ENCODE measurements at regions not wholly inside any gene's neighbourhood (a gene's known extent, or its start where the extent isn't known, plus 50 kb on each side); places are given as distances from the start of the nearest gene placed in this dataset.

GRCh38 chr5:167790462-167791260, 500.8 kb upstream of the WWC1 start:
- Mint-ChIP-seq H3K27me3 (no peaks in the 10 kb centered on the region), H3K36me3 (no peaks in the 10 kb centered on the region), H3K27ac (no peak overlapping the region), H3K9me3 (peaks cover 0 to 12% (median 0%) of the 10 kb centered on the region in 7 donors), H3K4me1 (no peaks in the 10 kb centered on the region), H3K4me3 (no peak overlapping the region)
- DNase-seq (no peak), ATAC-seq (ENCODE audit: low read depth in 2 of 2) (no peak)
- Histone ChIP-seq H3K9me3 (ENCODE audit: control insufficient read depth in 2 of 2, low read length in 2 of 2) (no peaks in the 10 kb centered on the region), H3K27ac (ENCODE audit: insufficient read depth, low read length, poor library complexity, severe bottlenecking) (no peak overlapping the region), H3K4me3 (ENCODE audit: low read depth, low read length) (no peak overlapping the region), H3K36me3 (ENCODE audit: control insufficient read depth, insufficient read depth, low read length) (no peaks in the 10 kb centered on the region), H3K4me1 (ENCODE audit: control insufficient read depth, insufficient read depth, low read length, poor library complexity, severe bottlenecking) (no peaks in the 10 kb centered on the region), H3K27me3 (ENCODE audit: control insufficient read depth, insufficient read depth, low read length) (no peaks in the 10 kb centered on the region)

GRCh38 chr5:167792514-167792913, 498.9 kb upstream of the WWC1 start:
- H3K4me1 ChIP-seq (ENCODE audit: control insufficient read depth, insufficient read depth, low read length, poor library complexity, severe bottlenecking), result no peaks in the 10 kb centered on the region
- H3K4me3 Mint-ChIP-seq, result no peak overlapping the region
- H3K9me3 ChIP-seq (ENCODE audit: control insufficient read depth in 2 of 2, low read length in 2 of 2), result no peaks in the 10 kb centered on the region
- ATAC-seq (ENCODE audit: low read depth in 2 of 2), result no peak
- H3K27me3 ChIP-seq (ENCODE audit: control insufficient read depth, insufficient read depth, low read length), result no peaks in the 10 kb centered on the region
- no peak for DNase-seq
- no peak overlapping the region for H3K4me3 ChIP-seq (ENCODE audit: low read depth, low read length)
- peaks cover 0 to 7% (median 0%) of the 10 kb centered on the region in 7 donors for H3K9me3 Mint-ChIP-seq
- H3K27ac Mint-ChIP-seq, result no peak overlapping the region
- no peaks in the 10 kb centered on the region for H3K27me3 Mint-ChIP-seq
- H3K36me3 Mint-ChIP-seq, result no peaks in the 10 kb centered on the region
- no peak overlapping the region for H3K27ac ChIP-seq (ENCODE audit: insufficient read depth, low read length, poor library complexity, severe bottlenecking)
- no peaks in the 10 kb centered on the region for H3K4me1 Mint-ChIP-seq
- H3K36me3 ChIP-seq (ENCODE audit: control insufficient read depth, insufficient read depth, low read length), result no peaks in the 10 kb centered on the region

- Histone ChIP-seq H3K27me3 (ENCODE audit: control insufficient read depth, insufficient read depth, low read length) (no peaks in the 10 kb centered on the region), H3K4me3 (ENCODE audit: low read depth, low read length) (no peak overlapping the region), H3K36me3 (ENCODE audit: control insufficient read depth, insufficient read depth, low read length) (no peaks in the 10 kb centered on the region), H3K9me3 (ENCODE audit: control insufficient read depth in 2 of 2, low read length in 2 of 2) (no peaks in the 10 kb centered on the region), H3K27ac (ENCODE audit: insufficient read depth, low read length, poor library complexity, severe bottlenecking) (no peak overlapping the region), H3K4me1 (ENCODE audit: control insufficient read depth, insufficient read depth, low read length, poor library complexity, severe bottlenecking) (no peaks in the 10 kb centered on the region)
- Mint-ChIP-seq H3K27me3 (no peaks in the 10 kb centered on the region), H3K4me3 (no peak overlapping the region), H3K9me3 (peaks cover 0 to 5% (median 0%) of the 10 kb centered on the region in 7 donors), H3K36me3 (no peaks in the 10 kb centered on the region), H3K27ac (no peak overlapping the region), H3K4me1 (no peaks in the 10 kb centered on the region)
- DNase-seq (no peak), ATAC-seq (ENCODE audit: low read depth in 2 of 2) (no peak)
Observed at GRCh38 chr5:167793700-167794099, 497.7 kb upstream of the WWC1 start.

GRCh38 chr5:167794121-167794520, 497.3 kb upstream of the WWC1 start:
- Histone ChIP-seq H3K9me3 (ENCODE audit: control insufficient read depth in 2 of 2, low read length in 2 of 2) (no peaks in the 10 kb centered on the region), H3K27me3 (ENCODE audit: control insufficient read depth, insufficient read depth, low read length) (no peaks in the 10 kb centered on the region), H3K27ac (ENCODE audit: insufficient read depth, low read length, poor library complexity, severe bottlenecking) (no peak overlapping the region), H3K4me1 (ENCODE audit: control insufficient read depth, insufficient read depth, low read length, poor library complexity, severe bottlenecking) (no peaks in the 10 kb centered on the region), H3K36me3 (ENCODE audit: control insufficient read depth, insufficient read depth, low read length) (no peaks in the 10 kb centered on the region), H3K4me3 (ENCODE audit: low read depth, low read length) (no peak overlapping the region)
- Mint-ChIP-seq H3K36me3 (no peaks in the 10 kb centered on the region), H3K27ac (no peak overlapping the region), H3K9me3 (peaks cover 0 to 5% (median 0%) of the 10 kb centered on the region in 7 donors), H3K27me3 (no peaks in the 10 kb centered on the region), H3K4me3 (no peak overlapping the region), H3K4me1 (no peaks in the 10 kb centered on the region)
- DNase-seq (no peak), ATAC-seq (ENCODE audit: low read depth in 2 of 2) (no peak)

GRCh38 chr5:167796672-167797071, 494.8 kb upstream of the WWC1 start:
- Mint-ChIP-seq H3K9me3 (peaks cover 0 to 4% (median 0%) of the 10 kb centered on the region in 7 donors), H3K27ac (no peak overlapping the region), H3K27me3 (no peaks in the 10 kb centered on the region), H3K4me1 (no peaks in the 10 kb centered on the region), H3K36me3 (no peaks in the 10 kb centered on the region), H3K4me3 (no peak overlapping the region)
- Histone ChIP-seq H3K9me3 (ENCODE audit: control insufficient read depth in 2 of 2, low read length in 2 of 2) (no peaks in the 10 kb centered on the region), H3K4me1 (ENCODE audit: control insufficient read depth, insufficient read depth, low read length, poor library complexity, severe bottlenecking) (no peaks in the 10 kb centered on the region), H3K27me3 (ENCODE audit: control insufficient read depth, insufficient read depth, low read length) (no peaks in the 10 kb centered on the region), H3K4me3 (ENCODE audit: low read depth, low read length) (no peak overlapping the region), H3K36me3 (ENCODE audit: control insufficient read depth, insufficient read depth, low read length) (no peaks in the 10 kb centered on the region), H3K27ac (ENCODE audit: insufficient read depth, low read length, poor library complexity, severe bottlenecking) (no peak overlapping the region)
- DNase-seq, result no peak
- no peak for ATAC-seq (ENCODE audit: low read depth in 2 of 2)

- DNase-seq (no peak), ATAC-seq (ENCODE audit: low read depth in 2 of 2) (no peak)
- H3K27me3 ChIP-seq (ENCODE audit: control insufficient read depth, insufficient read depth, low read length), result no peaks in the 10 kb centered on the region
- H3K27ac ChIP-seq (ENCODE audit: insufficient read depth, low read length, poor library complexity, severe bottlenecking), result no peak overlapping the region
- no peaks in the 10 kb centered on the region for H3K36me3 ChIP-seq (ENCODE audit: control insufficient read depth, insufficient read depth, low read length)
- no peaks in the 10 kb centered on the region for H3K9me3 ChIP-seq (ENCODE audit: control insufficient read depth in 2 of 2, low read length in 2 of 2)
- peaks cover 0 to 3% (median 0%) of the 10 kb centered on the region in 7 donors for H3K9me3 Mint-ChIP-seq
- no peak overlapping the region for H3K4me3 ChIP-seq (ENCODE audit: low read depth, low read length)
- H3K27ac Mint-ChIP-seq, result no peak overlapping the region
- no peaks in the 10 kb centered on the region for H3K4me1 Mint-ChIP-seq
- no peaks in the 10 kb centered on the region for H3K36me3 Mint-ChIP-seq
- H3K4me1 ChIP-seq (ENCODE audit: control insufficient read depth, insufficient read depth, low read length, poor library complexity, severe bottlenecking), result no peaks in the 10 kb centered on the region
- H3K4me3 Mint-ChIP-seq, result no peak overlapping the region
- no peaks in the 10 kb centered on the region for H3K27me3 Mint-ChIP-seq
Observed at GRCh38 chr5:167797933-167798332, 493.5 kb upstream of the WWC1 start.

GRCh38 chr5:167798448-167798847, 493.0 kb upstream of the WWC1 start:
- Mint-ChIP-seq H3K9me3 (peaks cover 0 to 4% (median 0%) of the 10 kb centered on the region in 7 donors), H3K4me3 (no peak overlapping the region), H3K27me3 (no peaks in the 10 kb centered on the region), H3K36me3 (no peaks in the 10 kb centered on the region), H3K27ac (peak overlapping the region in 1 of 3 donors; percentile 7), H3K4me1 (no peaks in the 10 kb centered on the region)
- H3K9me3 ChIP-seq (ENCODE audit: control insufficient read depth in 2 of 2, low read length in 2 of 2), result no peaks in the 10 kb centered on the region
- DNase-seq, result no peak
- H3K27me3 ChIP-seq (ENCODE audit: control insufficient read depth, insufficient read depth, low read length), result no peaks in the 10 kb centered on the region
- ATAC-seq (ENCODE audit: low read depth in 2 of 2), result no peak
- H3K4me1 ChIP-seq (ENCODE audit: control insufficient read depth, insufficient read depth, low read length, poor library complexity, severe bottlenecking), result no peaks in the 10 kb centered on the region
- H3K4me3 ChIP-seq (ENCODE audit: low read depth, low read length), result no peak overlapping the region
- H3K36me3 ChIP-seq (ENCODE audit: control insufficient read depth, insufficient read depth, low read length), result no peaks in the 10 kb centered on the region
- H3K27ac ChIP-seq (ENCODE audit: insufficient read depth, low read length, poor library complexity, severe bottlenecking), result no peak overlapping the region

GRCh38 chr5:167800427-167800826, 491.0 kb upstream of the WWC1 start:
- no peaks in the 10 kb centered on the region for H3K9me3 ChIP-seq (ENCODE audit: control insufficient read depth in 2 of 2, low read length in 2 of 2)
- no peaks in the 10 kb centered on the region for H3K27me3 ChIP-seq (ENCODE audit: control insufficient read depth, insufficient read depth, low read length)
- Mint-ChIP-seq H3K27ac (no peak overlapping the region), H3K9me3 (peaks cover 0 to 4% (median 0%) of the 10 kb centered on the region in 7 donors), H3K4me3 (no peak overlapping the region), H3K36me3 (no peaks in the 10 kb centered on the region), H3K27me3 (no peaks in the 10 kb centered on the region), H3K4me1 (no peaks in the 10 kb centered on the region)
- ATAC-seq (ENCODE audit: low read depth in 2 of 2), result no peak
- H3K27ac ChIP-seq (ENCODE audit: insufficient read depth, low read length, poor library complexity, severe bottlenecking), result no peak overlapping the region
- H3K36me3 ChIP-seq (ENCODE audit: control insufficient read depth, insufficient read depth, low read length), result no peaks in the 10 kb centered on the region
- no peaks in the 10 kb centered on the region for H3K4me1 ChIP-seq (ENCODE audit: control insufficient read depth, insufficient read depth, low read length, poor library complexity, severe bottlenecking)
- no peak overlapping the region for H3K4me3 ChIP-seq (ENCODE audit: low read depth, low read length)
- DNase-seq, result no peak
